ENCODE measurements at regions not wholly inside any gene's neighbourhood (a gene's known extent, or its start where the extent isn't known, plus 50 kb on each side); places are given as distances from the start of the nearest gene placed in this dataset.

DNA sequence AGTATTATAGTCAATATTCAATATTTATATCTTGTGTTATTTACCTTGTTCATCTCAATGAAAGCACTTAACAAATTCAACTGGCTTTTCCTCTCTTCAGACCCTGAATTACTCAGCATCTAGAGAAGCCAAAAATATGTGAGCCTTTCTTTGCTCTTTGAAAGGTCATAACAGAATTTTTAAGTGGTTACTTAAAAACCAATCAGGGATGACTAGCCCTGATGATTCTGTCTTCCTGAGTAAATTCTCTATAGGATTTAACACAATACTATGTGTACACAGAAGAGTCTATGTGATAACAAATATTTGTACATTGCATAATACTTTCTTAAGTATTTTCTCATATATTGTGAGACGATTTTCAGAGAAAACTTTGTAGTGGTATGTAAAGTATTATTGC, 546.3 kb downstream of the MAT2B start:
- TF ChIP-seq CTCF (IDR thresholded peaks at IDR 0.05) (no peak), POLR2A (IDR thresholded peaks at IDR 0.05) (no peak)

Data from thyroid gland (tissue), 4 donors.